IMR-90 (cell line): ENCODE measurements at regions not wholly inside any gene's neighbourhood (a gene's known extent, or its start where the extent isn't known, plus 50 kb on each side); places are given as distances from the start of the nearest gene placed in this dataset.

Experiments
- BHLHE40 ChIP-seq: fragments of 150-350 bp; IDR thresholded peaks from 2 replicates; pipeline ENCODE4 v1.6.1; 2016; ENCODE audit warnings: mild to moderate bottlenecking, low read depth, low read length
- CTCF ChIP-seq: conservative IDR thresholded peaks from 2 replicates; pipeline ENCODE4 v1.5.1; 2012; ENCODE audit warnings: mild to moderate bottlenecking, low read depth, low read length, improper control_type of control experiment
- POLR2A ChIP-seq: IDR thresholded peaks from 2 replicates; pipeline ENCODE4 v1.6.1; 2012; ENCODE audit warnings: mild to moderate bottlenecking, low read depth, low read length
- RFX5 ChIP-seq: IDR thresholded peaks from 2 replicates; pipeline ENCODE4 v1.8.0; 2012; ENCODE audit warnings: low read depth, mild to moderate bottlenecking, low read length, moderate library complexity

GRCh38 chr3:102194760-102195159, 240.1 kb upstream of the ZPLD1 start:
- no peak for TF ChIP-seq CTCF
- TF ChIP-seq BHLHE40, result no peak
- no peak for TF ChIP-seq RFX5
- no peak for TF ChIP-seq POLR2A
